ENCODE measurements at regions not wholly inside any gene's neighbourhood (a gene's known extent, or its start where the extent isn't known, plus 50 kb on each side); places are given as distances from the start of the nearest gene placed in this dataset.

DNA sequence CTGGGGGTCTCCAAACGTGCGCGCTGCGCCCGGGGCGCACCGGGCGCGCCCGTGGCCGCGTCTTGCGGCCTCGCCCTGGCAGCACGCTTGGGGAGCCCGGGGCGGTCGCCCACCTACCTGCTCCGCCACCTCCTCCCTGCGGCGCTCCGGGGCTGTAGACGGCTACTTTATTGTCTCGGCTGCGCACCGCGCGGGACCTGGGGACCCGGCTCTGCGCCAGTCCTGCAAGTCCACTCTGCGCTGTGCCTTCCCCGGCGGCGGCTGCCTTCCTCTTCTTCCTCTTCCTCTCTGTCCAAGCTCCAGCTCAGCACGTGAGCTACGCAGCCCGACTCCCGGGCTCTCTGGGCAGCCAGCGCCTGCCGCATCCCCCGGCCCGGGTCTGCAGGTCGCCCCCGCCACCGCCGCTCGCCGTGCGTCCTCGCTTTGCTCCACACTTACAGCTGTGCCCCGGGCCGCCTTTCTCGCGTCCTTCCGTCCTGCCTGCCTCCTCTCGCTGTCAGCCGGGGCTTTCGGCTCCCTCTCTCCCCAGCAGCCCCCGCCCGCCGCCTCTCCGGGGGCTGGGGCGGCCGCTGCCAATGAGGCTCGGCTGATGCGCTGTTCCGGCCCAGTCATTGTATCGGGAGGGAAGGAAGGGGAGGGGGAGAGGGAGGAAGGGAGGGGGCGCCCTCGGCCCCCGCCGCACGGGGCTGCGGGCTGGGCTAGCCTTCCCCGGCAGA lies 156.4 kb upstream of the FRMD4B start:
- H3K4me1 Mint-ChIP-seq (ENCODE audit: low read depth), result no peaks in the 10 kb centered on the region
- peaks cover 51% of the 10 kb centered on the region for H3K27me3 Mint-ChIP-seq (ENCODE audit: low read depth)
- no peaks in the 10 kb centered on the region for H3K36me3 Mint-ChIP-seq (ENCODE audit: low read depth)
- H3K27ac Mint-ChIP-seq, result no peak overlapping the region
- no peak overlapping the region for H3K4me3 Mint-ChIP-seq
- H3K9me3 Mint-ChIP-seq, result no peaks in the 10 kb centered on the region

DNA sequence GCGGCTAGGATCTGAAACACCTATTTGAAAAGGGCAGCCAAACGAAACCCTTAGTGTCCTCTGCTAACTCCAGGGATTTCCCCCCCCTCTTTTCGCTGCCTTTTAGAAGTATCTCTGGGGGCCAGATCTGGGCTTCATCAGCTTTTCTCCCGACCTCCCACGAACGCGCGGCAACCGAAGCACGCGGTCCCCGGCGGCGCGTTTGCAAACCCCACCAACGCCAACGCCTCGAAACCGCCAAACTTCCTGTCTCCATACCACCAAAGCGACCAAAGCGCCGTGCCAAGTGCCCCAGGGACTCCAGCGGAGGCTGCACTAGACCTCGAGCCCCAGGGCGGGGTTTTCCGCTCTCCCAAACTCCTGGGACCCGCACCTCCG lies 155.8 kb upstream of the FRMD4B start:
- no peaks in the 10 kb centered on the region for H3K36me3 Mint-ChIP-seq (ENCODE audit: low read depth)
- H3K27ac Mint-ChIP-seq, result no peak overlapping the region
- H3K27me3 Mint-ChIP-seq (ENCODE audit: low read depth), result peaks cover 51% of the 10 kb centered on the region
- no peaks in the 10 kb centered on the region for H3K9me3 Mint-ChIP-seq
- no peaks in the 10 kb centered on the region for H3K4me1 Mint-ChIP-seq (ENCODE audit: low read depth)
- no peak overlapping the region for H3K4me3 Mint-ChIP-seq

DNA sequence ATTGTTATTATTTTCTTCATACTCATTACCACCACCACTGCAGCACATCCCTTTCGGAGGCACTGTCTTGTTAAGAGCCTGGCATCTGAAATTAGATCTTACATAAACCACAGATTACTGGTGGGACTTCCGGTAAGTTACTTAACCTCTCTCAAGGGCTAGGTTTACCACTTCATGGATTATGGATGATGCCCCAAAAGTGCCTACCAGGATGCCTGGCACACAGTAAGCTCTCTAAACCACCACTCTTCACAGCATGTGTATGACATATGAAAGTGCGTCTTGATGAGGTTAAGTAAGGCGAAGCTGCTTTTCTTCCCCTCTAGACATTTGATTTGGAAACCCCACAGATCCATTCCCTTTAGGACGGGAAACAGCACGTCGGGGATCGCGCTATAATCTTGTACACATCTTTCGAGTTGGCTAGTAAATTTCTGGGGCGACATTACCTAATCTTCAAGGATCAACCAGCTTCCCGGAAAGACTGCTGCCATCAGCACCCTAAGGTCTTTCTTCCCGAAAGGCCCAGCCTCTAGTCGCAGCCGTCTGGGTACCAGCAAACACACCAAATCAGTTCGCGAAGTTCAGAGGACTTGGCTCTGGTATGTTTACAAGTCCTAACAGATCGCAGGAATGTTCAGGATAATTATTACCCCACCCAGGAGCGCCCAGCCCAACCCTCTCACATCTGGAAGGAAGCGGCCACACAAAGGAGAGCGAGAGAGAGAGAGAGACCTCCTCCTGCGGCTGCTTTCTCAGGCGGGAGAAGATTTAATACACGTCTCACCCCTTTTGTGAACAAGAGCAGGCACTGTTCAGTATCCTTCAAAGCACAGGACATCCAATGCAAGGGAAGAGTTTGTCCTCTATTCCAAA lies 155.1 kb upstream of the FRMD4B start:
- Mint-ChIP-seq H3K9me3 (no peaks in the 10 kb centered on the region), H3K4me1 (ENCODE audit: low read depth) (no peaks in the 10 kb centered on the region), H3K27me3 (ENCODE audit: low read depth) (peaks cover 51% of the 10 kb centered on the region), H3K27ac (no peak overlapping the region), H3K36me3 (ENCODE audit: low read depth) (no peaks in the 10 kb centered on the region), H3K4me3 (no peak overlapping the region)

DNA sequence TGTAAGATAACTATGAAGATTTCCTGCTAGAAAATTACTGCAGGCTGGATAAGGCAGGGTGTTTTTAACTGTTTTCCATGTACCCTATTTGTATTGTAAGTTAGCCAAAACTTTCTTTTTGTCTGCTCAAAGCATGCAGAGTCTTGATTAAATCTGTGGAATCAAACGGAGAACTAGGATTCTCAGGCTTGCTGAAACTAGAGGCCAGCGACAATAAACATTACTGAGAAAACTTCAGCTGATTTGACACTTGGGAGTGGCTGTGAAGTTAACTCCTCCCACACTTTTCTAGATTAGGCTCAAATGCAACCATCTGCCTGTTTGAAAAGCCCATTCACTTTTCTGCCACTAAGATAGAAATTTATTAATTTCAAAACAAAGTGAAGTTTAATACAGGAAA lies 153.2 kb upstream of the FRMD4B start:
- Mint-ChIP-seq H3K36me3 (ENCODE audit: low read depth) (no peaks in the 10 kb centered on the region), H3K27ac (no peak overlapping the region), H3K27me3 (ENCODE audit: low read depth) (peaks cover 42% of the 10 kb centered on the region), H3K9me3 (no peaks in the 10 kb centered on the region), H3K4me3 (no peak overlapping the region), H3K4me1 (ENCODE audit: low read depth) (no peaks in the 10 kb centered on the region)

DNA sequence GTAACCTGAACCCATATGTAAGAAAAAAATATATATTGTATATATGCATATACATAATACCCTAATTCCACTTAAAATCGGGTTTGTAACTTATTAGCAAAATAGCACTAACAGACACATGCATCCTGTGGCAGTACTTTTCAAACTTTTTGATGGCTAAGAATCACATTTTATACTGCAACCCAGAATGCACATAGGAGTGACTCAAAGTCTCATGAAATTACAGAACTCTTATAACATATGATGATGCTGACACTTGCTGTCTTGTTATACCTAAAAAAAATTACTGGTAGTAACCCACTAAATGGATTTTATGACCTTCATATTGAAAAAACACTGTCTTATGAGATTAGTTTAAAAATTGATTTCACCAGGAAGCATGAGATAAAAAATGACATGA lies 152.4 kb upstream of the FRMD4B start:
- Mint-ChIP-seq H3K9me3 (no peaks in the 10 kb centered on the region), H3K4me1 (ENCODE audit: low read depth) (no peaks in the 10 kb centered on the region), H3K4me3 (no peak overlapping the region), H3K27ac (no peak overlapping the region), H3K36me3 (ENCODE audit: low read depth) (no peaks in the 10 kb centered on the region), H3K27me3 (ENCODE audit: low read depth) (peaks cover 34% of the 10 kb centered on the region)

DNA sequence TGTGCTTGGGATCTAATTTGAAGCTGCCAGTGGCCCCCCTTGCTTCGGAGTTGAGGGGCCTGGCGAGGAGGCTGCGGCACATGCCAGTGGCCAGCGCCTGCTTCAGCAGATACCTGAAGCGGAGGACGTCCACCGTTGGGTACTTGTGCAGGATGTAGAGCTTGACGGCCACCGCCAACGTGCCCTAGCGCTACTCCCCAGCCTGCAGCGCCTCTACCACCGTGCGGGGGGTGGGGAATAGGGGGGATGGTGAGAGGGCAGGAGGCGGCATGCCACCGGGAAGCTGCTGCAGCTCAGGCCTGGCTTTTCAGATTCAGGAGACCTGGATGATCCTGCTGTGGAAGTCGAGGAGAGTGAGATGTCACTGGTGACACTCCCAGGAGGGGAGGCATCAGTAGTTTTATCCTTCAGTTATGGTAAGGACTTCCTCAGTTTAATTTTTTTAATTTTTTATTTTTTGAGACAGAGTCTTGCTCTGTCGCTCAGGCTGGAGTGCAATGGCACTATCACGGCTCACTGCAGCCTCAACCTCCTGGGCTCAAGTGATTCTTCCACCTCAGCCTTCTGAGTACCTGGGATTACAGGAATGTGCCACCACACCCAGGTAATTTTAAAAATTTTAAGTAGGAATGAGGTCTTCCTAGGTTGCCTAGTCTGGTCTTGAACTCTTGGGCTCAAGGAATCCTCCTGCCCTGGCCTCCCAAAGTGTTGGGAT lies 150.6 kb upstream of the FRMD4B start:
- no peak overlapping the region for H3K4me3 Mint-ChIP-seq
- H3K27ac Mint-ChIP-seq, result no peak overlapping the region
- peaks cover 24% of the 10 kb centered on the region for H3K27me3 Mint-ChIP-seq (ENCODE audit: low read depth)
- no peaks in the 10 kb centered on the region for H3K9me3 Mint-ChIP-seq
- no peaks in the 10 kb centered on the region for H3K4me1 Mint-ChIP-seq (ENCODE audit: low read depth)
- H3K36me3 Mint-ChIP-seq (ENCODE audit: low read depth), result no peaks in the 10 kb centered on the region

DNA sequence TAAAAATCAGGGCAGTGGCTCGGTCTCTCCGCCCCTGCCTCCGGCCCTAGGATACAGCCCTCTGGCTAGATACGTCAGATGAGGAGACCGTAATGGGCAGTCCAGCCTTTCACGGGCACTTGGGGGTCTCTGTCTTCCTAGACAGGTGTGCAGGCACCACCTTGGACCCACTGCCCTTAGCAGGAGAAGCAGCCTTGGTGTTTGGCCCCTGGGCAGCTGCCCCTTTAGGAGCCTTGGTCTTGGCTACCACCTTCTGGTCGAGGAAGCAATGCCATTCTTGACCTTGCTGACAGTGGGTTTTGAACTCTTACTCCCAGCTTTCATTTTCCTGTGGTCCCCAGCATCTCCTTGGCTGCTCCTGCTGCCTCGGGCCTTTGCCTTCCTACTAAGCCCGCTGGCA lies 149.7 kb upstream of the FRMD4B start:
- no peaks in the 10 kb centered on the region for H3K36me3 Mint-ChIP-seq (ENCODE audit: low read depth)
- no peak overlapping the region for H3K4me3 Mint-ChIP-seq
- no peak overlapping the region for H3K27ac Mint-ChIP-seq
- H3K4me1 Mint-ChIP-seq (ENCODE audit: low read depth), result no peaks in the 10 kb centered on the region
- H3K9me3 Mint-ChIP-seq, result no peaks in the 10 kb centered on the region
- H3K27me3 Mint-ChIP-seq (ENCODE audit: low read depth), result peaks cover 16% of the 10 kb centered on the region

DNA sequence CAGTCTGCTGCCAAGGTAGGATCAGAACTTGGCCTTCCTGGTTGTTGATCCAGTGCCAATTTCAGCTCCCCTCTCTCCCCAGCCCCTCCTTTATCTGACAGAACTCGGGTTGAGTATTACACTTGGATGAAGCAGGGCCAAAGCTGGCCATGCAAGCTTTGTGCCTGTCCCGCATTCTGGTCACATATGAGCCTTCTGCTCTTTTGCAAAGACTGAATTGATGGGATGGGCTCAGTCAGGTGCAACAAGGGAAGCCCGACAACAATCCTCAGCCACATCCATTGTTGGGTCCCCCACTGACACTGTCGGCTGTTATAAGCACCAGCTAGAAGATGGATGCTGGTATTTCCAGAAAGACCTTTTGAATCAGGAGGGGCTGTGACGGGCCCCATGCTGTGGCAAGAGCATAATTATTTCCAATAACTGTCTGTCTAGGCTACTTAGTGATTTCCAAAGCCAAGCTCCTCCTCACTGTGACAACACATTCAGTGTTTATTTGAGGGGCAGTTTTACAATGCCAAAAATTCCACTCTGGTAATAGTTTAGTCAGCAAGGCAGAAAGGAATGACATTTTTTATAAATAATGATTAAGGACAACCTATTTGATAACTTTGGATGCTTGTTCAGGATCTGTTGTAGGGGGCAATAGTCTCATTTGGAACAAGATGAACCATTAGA lies 146.8 kb upstream of the FRMD4B start:
- no peak overlapping the region for H3K4me3 Mint-ChIP-seq
- H3K4me1 Mint-ChIP-seq (ENCODE audit: low read depth), result no peaks in the 10 kb centered on the region
- H3K36me3 Mint-ChIP-seq (ENCODE audit: low read depth), result no peaks in the 10 kb centered on the region
- no peaks in the 10 kb centered on the region for H3K27me3 Mint-ChIP-seq (ENCODE audit: low read depth)
- H3K9me3 Mint-ChIP-seq, result no peaks in the 10 kb centered on the region
- H3K27ac Mint-ChIP-seq, result no peak overlapping the region

DNA sequence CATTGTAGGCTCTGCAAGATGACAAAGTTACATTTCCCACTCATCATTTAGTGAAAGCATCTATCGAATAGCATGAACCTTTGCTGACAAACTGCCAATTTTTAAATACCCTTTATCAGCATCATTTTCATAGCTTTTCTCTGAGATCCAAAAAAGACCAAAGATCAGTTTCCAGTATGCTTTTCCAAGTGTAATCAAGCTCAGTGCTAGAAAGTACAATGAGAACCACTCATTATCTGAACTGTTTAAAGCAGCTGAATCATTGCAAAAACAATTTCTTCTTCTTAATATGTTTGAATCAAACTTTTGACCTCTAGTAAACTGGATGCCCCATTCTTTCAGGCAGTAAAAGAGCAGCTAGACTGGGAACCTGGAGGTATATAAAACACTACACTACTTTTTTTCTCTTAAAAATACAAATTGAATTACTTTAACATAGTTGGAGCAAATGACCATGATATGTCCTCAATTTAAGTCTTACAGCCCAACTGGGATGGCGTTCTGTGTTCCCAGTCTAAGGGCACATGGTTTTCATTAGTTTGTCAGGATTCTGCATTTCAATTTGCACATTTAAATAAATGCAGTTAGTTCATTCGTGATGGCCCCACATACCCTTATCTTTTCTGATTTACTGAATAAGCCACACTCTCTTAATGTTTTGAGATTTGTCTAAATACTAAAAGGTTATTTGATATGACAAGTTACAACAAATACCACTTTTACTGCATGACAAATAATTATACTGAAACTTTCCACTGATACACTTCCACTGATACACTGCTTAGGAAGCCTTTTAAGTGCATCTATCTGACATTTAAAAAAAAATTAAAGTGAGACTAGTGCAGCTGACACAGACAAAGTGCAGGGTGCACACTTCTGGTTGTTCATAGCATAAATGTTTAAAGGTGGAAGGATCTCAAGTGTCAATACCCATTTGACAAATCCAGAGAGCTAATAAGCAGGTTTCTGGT lies 146.0 kb upstream of the FRMD4B start:
- Mint-ChIP-seq H3K27me3 (ENCODE audit: low read depth) (no peaks in the 10 kb centered on the region), H3K4me3 (no peak overlapping the region), H3K27ac (no peak overlapping the region), H3K4me1 (ENCODE audit: low read depth) (no peaks in the 10 kb centered on the region), H3K36me3 (ENCODE audit: low read depth) (no peaks in the 10 kb centered on the region), H3K9me3 (no peaks in the 10 kb centered on the region)

DNA sequence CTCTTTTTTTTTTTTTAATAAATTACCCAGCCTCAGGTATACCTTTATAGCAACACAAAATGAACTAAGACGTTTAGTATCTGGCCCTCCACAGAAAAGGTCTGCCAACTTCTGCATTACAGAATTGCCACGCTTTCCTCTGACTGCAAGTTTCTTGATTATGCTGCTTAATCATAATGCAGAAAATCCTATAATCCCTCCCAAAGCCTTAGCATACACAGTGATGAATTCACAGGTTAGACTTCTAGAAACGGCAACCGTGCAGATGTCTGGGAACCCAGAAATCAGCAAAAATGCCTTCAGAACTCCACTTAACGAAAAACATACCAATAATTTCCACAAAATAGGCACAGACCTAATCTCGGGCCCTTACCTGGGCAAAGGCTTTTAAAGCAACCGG lies 144.7 kb upstream of the FRMD4B start:
- no peak overlapping the region for H3K27ac Mint-ChIP-seq
- H3K9me3 Mint-ChIP-seq, result no peaks in the 10 kb centered on the region
- no peaks in the 10 kb centered on the region for H3K27me3 Mint-ChIP-seq (ENCODE audit: low read depth)
- H3K4me1 Mint-ChIP-seq (ENCODE audit: low read depth), result no peaks in the 10 kb centered on the region
- no peaks in the 10 kb centered on the region for H3K36me3 Mint-ChIP-seq (ENCODE audit: low read depth)
- H3K4me3 Mint-ChIP-seq, result no peak overlapping the region

DNA sequence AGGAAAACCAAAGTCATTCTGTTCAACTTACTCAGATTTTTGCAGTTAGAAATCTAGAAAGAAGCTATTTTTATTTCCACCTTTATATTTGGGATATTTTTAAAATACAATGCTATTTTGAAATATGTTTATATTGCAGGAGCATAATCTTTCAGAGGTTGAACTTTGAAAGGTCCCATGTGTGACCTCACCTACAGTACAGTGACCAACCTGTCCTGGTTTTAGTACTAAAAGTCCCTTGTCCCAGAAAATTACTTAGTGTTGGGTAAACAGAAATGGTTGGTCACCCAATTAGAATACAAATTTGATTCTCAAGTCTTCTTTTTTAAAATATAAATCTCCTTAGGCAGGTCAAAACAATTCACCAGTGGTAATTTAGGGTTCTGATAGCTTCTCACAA lies 141.6 kb upstream of the FRMD4B start:
- Mint-ChIP-seq H3K27ac (no peak overlapping the region), H3K36me3 (ENCODE audit: low read depth) (no peaks in the 10 kb centered on the region), H3K4me3 (no peak overlapping the region), H3K4me1 (ENCODE audit: low read depth) (no peaks in the 10 kb centered on the region), H3K27me3 (ENCODE audit: low read depth) (no peaks in the 10 kb centered on the region), H3K9me3 (no peaks in the 10 kb centered on the region)

DNA sequence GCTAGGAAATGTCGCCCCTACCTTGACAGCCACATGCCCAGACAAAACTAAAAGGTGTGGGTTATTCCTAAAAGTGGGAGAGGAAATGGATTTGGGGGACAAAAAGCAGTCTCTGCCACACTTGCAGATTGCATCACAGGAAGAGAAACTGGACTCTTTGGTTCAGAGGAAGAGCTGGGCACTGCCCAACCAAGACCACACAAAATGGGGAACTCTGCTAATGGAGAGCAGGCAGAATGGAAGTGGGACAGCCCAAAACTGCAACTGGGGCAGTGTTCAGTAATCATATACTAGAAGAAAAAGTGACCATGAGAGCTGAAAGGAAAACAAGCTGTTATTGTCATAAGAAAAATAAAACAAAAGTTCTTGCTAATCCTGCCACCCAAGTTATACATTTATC lies 138.9 kb upstream of the FRMD4B start:
- no peak overlapping the region for H3K27ac Mint-ChIP-seq
- H3K4me1 Mint-ChIP-seq (ENCODE audit: low read depth), result no peaks in the 10 kb centered on the region
- H3K4me3 Mint-ChIP-seq, result no peak overlapping the region
- no peaks in the 10 kb centered on the region for H3K27me3 Mint-ChIP-seq (ENCODE audit: low read depth)
- no peaks in the 10 kb centered on the region for H3K9me3 Mint-ChIP-seq
- H3K36me3 Mint-ChIP-seq (ENCODE audit: low read depth), result no peaks in the 10 kb centered on the region

DNA sequence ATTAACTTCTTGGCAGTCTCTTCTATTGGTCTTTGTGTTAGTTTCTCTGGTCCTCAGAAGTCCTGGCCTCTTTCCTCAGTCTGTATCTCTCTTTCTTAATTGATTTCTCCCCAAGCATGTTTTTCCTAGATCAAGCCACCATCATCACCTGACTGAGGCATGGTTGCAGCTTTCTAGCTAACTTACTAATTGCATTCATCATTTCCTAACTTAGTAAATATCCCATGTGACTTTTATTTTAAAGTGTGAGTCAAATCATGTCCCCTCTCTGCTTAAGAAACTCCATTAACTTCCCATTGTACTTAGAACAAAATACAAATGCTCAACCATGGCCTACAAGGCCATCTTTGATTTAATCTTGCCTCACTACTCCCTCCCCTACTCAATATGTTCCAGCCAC lies 135.4 kb upstream of the FRMD4B start:
- Mint-ChIP-seq H3K4me1 (ENCODE audit: low read depth) (no peaks in the 10 kb centered on the region), H3K9me3 (no peaks in the 10 kb centered on the region), H3K36me3 (ENCODE audit: low read depth) (no peaks in the 10 kb centered on the region), H3K27me3 (ENCODE audit: low read depth) (no peaks in the 10 kb centered on the region), H3K4me3 (no peak overlapping the region), H3K27ac (no peak overlapping the region)

DNA sequence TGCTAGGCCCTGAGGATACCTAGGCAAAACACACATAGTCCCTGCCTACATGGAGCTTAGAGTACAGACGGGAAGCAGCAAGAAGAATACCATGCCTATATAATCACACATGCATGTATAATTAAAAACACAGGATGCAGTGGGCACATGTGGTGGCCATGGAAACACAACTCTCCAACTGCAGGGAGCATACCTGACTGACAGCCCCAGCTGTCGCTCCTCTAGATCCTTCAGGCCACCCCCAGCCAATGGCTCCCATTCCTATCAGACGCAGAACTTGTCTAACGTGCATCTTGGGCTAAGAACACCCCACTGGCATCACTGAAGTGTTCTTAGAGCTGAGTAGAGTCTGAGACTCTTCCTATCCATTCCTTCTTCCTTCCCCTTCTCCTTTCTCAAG lies 125.5 kb upstream of the FRMD4B start:
- Mint-ChIP-seq H3K4me1 (ENCODE audit: low read depth) (no peaks in the 10 kb centered on the region), H3K27ac (no peak overlapping the region), H3K36me3 (ENCODE audit: low read depth) (no peaks in the 10 kb centered on the region), H3K27me3 (ENCODE audit: low read depth) (peaks cover 4% of the 10 kb centered on the region), H3K9me3 (no peaks in the 10 kb centered on the region), H3K4me3 (no peak overlapping the region)

All from T-helper 1 cell treated with Interleukin-12 subunit alpha and Interleukin-12 subunit beta and Interleukin-4 antibody, amounts not matched to agents 30 μg/mL and 1 μg/mL, for 36 hours (primary cell).